ENCODE measurements at regions not wholly inside any gene's neighbourhood (a gene's known extent, or its start where the extent isn't known, plus 50 kb on each side); places are given as distances from the start of the nearest gene placed in this dataset.

DNA sequence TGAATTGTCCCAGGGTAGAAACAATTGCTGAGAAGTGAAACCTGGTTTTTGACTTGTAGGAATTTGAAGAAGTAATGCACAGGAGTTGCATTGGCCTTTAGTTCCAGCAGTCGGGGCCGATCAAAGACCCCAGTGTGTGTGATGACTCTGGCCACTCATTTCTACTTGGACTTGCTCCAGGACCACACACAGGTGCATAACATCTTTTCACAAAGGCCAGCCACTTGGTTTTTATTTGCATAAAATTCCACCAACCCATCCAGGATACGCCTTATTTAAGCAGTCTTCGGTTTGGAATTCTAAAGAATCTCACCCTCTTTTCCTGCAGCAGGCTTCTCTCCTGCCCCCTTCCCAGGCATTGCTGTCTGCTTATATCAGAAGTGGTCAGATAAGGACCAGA, 162.0 kb upstream of the HABP2 start:
- H3K27ac ChIP-seq (ENCODE audit: insufficient read depth, low read length) = no peak overlapping the region
- H3K9ac ChIP-seq (ENCODE audit: insufficient read depth, low read length) = no peak overlapping the region
- H2AFZ ChIP-seq (ENCODE audit: low read length) = no peak overlapping the region
- DNase-seq (ENCODE audit: low read depth in 2 of 2) = no peak
- no peaks in the 10 kb centered on the region for H3K27me3 ChIP-seq (ENCODE audit: control insufficient read depth, insufficient read depth, low read length)
- no peaks in the 10 kb centered on the region for H4K20me1 ChIP-seq (ENCODE audit: control insufficient read depth, extremely low read depth, insufficient read depth, low read length)
- H3K9me3 ChIP-seq (ENCODE audit: control insufficient read depth, insufficient read depth, low read depth, low read length) = no peaks in the 10 kb centered on the region
- H3K4me3 ChIP-seq (replicated peaks in 1 of 4; ENCODE audit: control extremely low read depth in 1 of 4, insufficient read depth in 1 of 4, low read depth in 3 of 4, low read length in 4 of 4) = no peak overlapping the region
- H3K36me3 ChIP-seq (ENCODE audit: control insufficient read depth, insufficient read depth, low read length) = no peaks in the 10 kb centered on the region
- H3K4me2 ChIP-seq (ENCODE audit: extremely low read depth, insufficient read depth, low read length) = no peak overlapping the region
- H3K79me2 ChIP-seq (ENCODE audit: control insufficient read depth, insufficient read depth, low read length) = no peaks in the 10 kb centered on the region
- no peak for TF ChIP-seq EZH2 (IDR thresholded peaks at IDR 0.05; ENCODE audit: low read length, missing control alignments)
- TF ChIP-seq, protein P1, sequence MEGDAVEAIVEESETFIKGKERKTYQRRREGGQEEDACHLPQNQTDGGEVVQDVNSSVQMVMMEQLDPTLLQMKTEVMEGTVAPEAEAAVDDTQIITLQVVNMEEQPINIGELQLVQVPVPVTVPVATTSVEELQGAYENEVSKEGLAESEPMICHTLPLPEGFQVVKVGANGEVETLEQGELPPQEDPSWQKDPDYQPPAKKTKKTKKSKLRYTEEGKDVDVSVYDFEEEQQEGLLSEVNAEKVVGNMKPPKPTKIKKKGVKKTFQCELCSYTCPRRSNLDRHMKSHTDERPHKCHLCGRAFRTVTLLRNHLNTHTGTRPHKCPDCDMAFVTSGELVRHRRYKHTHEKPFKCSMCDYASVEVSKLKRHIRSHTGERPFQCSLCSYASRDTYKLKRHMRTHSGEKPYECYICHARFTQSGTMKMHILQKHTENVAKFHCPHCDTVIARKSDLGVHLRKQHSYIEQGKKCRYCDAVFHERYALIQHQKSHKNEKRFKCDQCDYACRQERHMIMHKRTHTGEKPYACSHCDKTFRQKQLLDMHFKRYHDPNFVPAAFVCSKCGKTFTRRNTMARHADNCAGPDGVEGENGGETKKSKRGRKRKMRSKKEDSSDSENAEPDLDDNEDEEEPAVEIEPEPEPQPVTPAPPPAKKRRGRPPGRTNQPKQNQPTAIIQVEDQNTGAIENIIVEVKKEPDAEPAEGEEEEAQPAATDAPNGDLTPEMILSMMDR (conservative IDR thresholded peaks at IDR 0.05 in 1 of 2, IDR thresholded peaks at IDR 0.05 in 1 of 2; ENCODE audit: low read depth in 1 of 2, low read length in 2 of 2) = no peak
- no peaks in the 10 kb centered on the region for H3K4me1 ChIP-seq (ENCODE audit: control insufficient read depth, extremely low read depth, insufficient read depth, low read length)

DNA sequence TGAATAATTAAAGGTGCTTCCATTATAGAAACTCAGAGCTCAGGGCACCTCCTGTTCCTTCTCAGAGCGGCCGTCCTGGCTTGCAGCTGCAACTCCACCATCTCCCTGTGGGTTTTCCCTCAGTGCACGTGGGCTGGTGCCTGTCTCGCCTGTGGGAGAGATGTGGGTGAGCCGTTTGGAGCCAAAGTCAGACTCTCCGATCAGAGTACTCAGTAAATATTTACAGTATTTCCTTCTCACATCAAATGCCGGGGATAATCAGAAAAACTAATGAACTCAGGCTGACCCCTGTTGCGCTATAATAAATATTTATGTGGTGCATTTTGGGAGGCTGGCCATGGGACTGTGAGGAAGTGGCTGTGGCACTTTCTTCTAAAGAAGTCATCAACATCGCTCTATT, 155.8 kb upstream of the HABP2 start:
- no peaks in the 10 kb centered on the region for H4K20me1 ChIP-seq (ENCODE audit: control insufficient read depth, extremely low read depth, insufficient read depth, low read length)
- H3K4me2 ChIP-seq (ENCODE audit: extremely low read depth, insufficient read depth, low read length) = no peak overlapping the region
- H3K4me1 ChIP-seq (ENCODE audit: control insufficient read depth, extremely low read depth, insufficient read depth, low read length) = no peaks in the 10 kb centered on the region
- no peak overlapping the region for H2AFZ ChIP-seq (ENCODE audit: low read length)
- H3K79me2 ChIP-seq (ENCODE audit: control insufficient read depth, insufficient read depth, low read length) = no peaks in the 10 kb centered on the region
- no peaks in the 10 kb centered on the region for H3K9me3 ChIP-seq (ENCODE audit: control insufficient read depth, insufficient read depth, low read depth, low read length)
- TF ChIP-seq EZH2 (IDR thresholded peaks at IDR 0.05; ENCODE audit: low read length, missing control alignments) = no peak
- TF ChIP-seq, protein P1 (conservative IDR thresholded peaks at IDR 0.05 in 1 of 2, IDR thresholded peaks at IDR 0.05 in 1 of 2; ENCODE audit: low read depth in 1 of 2, low read length in 2 of 2) = no peak
- DNase-seq (ENCODE audit: low read depth in 2 of 2) = no peak
- no peak overlapping the region for H3K4me3 ChIP-seq (replicated peaks in 1 of 4; ENCODE audit: control extremely low read depth in 1 of 4, insufficient read depth in 1 of 4, low read depth in 3 of 4, low read length in 4 of 4)
- no peaks in the 10 kb centered on the region for H3K36me3 ChIP-seq (ENCODE audit: control insufficient read depth, insufficient read depth, low read length)
- H3K9ac ChIP-seq (ENCODE audit: insufficient read depth, low read length) = no peak overlapping the region
- H3K27me3 ChIP-seq (ENCODE audit: control insufficient read depth, insufficient read depth, low read length) = peaks cover 4% of the 10 kb centered on the region
- H3K27ac ChIP-seq (ENCODE audit: insufficient read depth, low read length) = no peak overlapping the region

DNA sequence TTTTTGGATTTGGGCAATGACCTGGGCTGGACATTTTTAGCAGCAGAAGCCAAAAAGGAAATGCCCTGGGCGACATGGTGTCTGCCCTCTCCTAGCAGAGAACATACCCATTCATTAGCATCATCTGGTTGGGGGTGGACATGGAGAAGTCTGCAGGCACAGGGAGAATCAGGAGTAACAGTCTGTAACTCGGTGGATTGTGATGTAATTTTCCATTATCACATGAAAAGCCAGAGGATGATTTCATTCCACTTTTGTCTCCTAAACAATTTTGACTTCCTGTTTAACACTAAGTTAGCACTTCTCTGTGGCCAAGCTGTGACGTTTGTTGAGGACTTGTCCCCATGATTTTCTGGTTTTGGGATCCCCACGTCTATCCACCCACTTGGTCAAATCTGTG, 153.8 kb upstream of the HABP2 start:
- Histone ChIP-seq H3K4me1 (ENCODE audit: control insufficient read depth, extremely low read depth, insufficient read depth, low read length) (no peaks in the 10 kb centered on the region), H3K27ac (ENCODE audit: insufficient read depth, low read length) (no peak overlapping the region), H3K79me2 (ENCODE audit: control insufficient read depth, insufficient read depth, low read length) (no peaks in the 10 kb centered on the region), H3K27me3 (ENCODE audit: control insufficient read depth, insufficient read depth, low read length) (peaks cover 4% of the 10 kb centered on the region), H3K4me3 (replicated peaks in 1 of 4; ENCODE audit: control extremely low read depth in 1 of 4, insufficient read depth in 1 of 4, low read depth in 3 of 4, low read length in 4 of 4) (no peak overlapping the region), H3K9me3 (ENCODE audit: control insufficient read depth, insufficient read depth, low read depth, low read length) (no peaks in the 10 kb centered on the region), H3K4me2 (ENCODE audit: extremely low read depth, insufficient read depth, low read length) (no peak overlapping the region), H3K36me3 (ENCODE audit: control insufficient read depth, insufficient read depth, low read length) (no peaks in the 10 kb centered on the region), H3K9ac (ENCODE audit: insufficient read depth, low read length) (no peak overlapping the region), H2AFZ (ENCODE audit: low read length) (no peak overlapping the region), H4K20me1 (ENCODE audit: control insufficient read depth, extremely low read depth, insufficient read depth, low read length) (no peaks in the 10 kb centered on the region)
- TF ChIP-seq EZH2 (IDR thresholded peaks at IDR 0.05; ENCODE audit: low read length, missing control alignments) = no peak
- DNase-seq (ENCODE audit: low read depth in 2 of 2) = no peak

All from fibroblast of lung (primary cell).